ENCODE measurements at regions not wholly inside any gene's neighbourhood (a gene's known extent, or its start where the extent isn't known, plus 50 kb on each side); places are given as distances from the start of the nearest gene placed in this dataset.

GRCh38 chr10:6928586-6928985, 348.5 kb upstream of the PRKCQ start (continued):
- TF ChIP-seq ZNF384 (IDR thresholded peaks at IDR 0.05; ENCODE audit: low read depth, low read length), result peak; percentile 55; the same call in 1 of the 2 replicates

GRCh38 chr10:6926971-6927370, 346.9 kb upstream of the PRKCQ start:
- H3K79me2 ChIP-seq (ENCODE audit: control insufficient read depth, insufficient read depth, low read length), result no peaks in the 10 kb centered on the region
- TF ChIP-seq FOXO4 (CRISPR knock-in tag; IDR thresholded peaks at IDR 0.05), result no peak
- no peak for TF ChIP-seq BCOR (IDR thresholded peaks at IDR 0.05)
- TF ChIP-seq ASH1L (IDR thresholded peaks at IDR 0.05; ENCODE audit: borderline replicate concordance, low read depth, partially characterized antibody), result no peak
- TF ChIP-seq HLTF (IDR thresholded peaks at IDR 0.05), result no peak
- TF ChIP-seq CGGBP1 (CRISPR knock-in tag; IDR thresholded peaks at IDR 0.05), result no peak
- TF ChIP-seq ILF3 (IDR thresholded peaks at IDR 0.05; ENCODE audit: borderline replicate concordance), result no peak
- no peak for TF ChIP-seq ZNF444 (CRISPR knock-in tag; IDR thresholded peaks at IDR 0.05)
- no peak for TF ChIP-seq TBL1XR1 (IDR thresholded peaks at IDR 0.05; ENCODE audit: low read length in 2 of 2)
- TF ChIP-seq TRIM28 (IDR thresholded peaks at IDR 0.05), result no peak
- H4K20me1 ChIP-seq (replicated peaks; ENCODE audit: control insufficient read depth, insufficient read depth, low read length), result no peaks in the 10 kb centered on the region
- H3K4me2 ChIP-seq (ENCODE audit: insufficient read depth, low read length), result no peak overlapping the region
- H3K4me3 ChIP-seq, result no peak overlapping the region
- H3K27ac ChIP-seq (ENCODE audit: extremely low read depth, low read depth, low read length), result no peak overlapping the region
- in situ Hi-C loops (cut with MboI), result no loop called here
- no peaks in the 10 kb centered on the region for H3K9me3 ChIP-seq (replicated peaks; ENCODE audit: control insufficient read depth, insufficient read depth, low read depth, low read length)
- H3K9me1 ChIP-seq (ENCODE audit: control insufficient read depth, insufficient read depth, low read length), result no peaks in the 10 kb centered on the region
- 81% methylated on average over 2 of the region's 2 CpGs for WGBS (ENCODE audit: insufficient coverage, low coverage, missing lambda C conversion rate)
- no TSS peak for BruUV-seq (replicated peaks)
- ChIA-PET POLR2A (interaction anchor here (1.0 kb wide), 1 partner anchor 11 kb away, joined by 3 read pairs; no protein-coding TSS in a partner anchor), CTCF (ENCODE audit: low intra/inter-chr PET ratio) (no interaction called here)
- intact Hi-C loops (cut with micrococcal nuclease), result loop anchor here (10.0 kb wide), 1 partner anchor 308 kb away; no protein-coding TSS in a partner anchor
- H3K4me1 ChIP-seq (replicated peaks in 1 of 2; ENCODE audit: control insufficient read depth in 2 of 2, insufficient read depth in 2 of 2, low read length in 2 of 2), result peaks cover 0 to 19% of the 10 kb centered on the region in 2 experiments; a peak in 3 of 5 replicates
- DNase-seq (ENCODE audit: extremely low read depth in 1 of 4, low spot score in 3 of 4), result no peak
- no peaks in the 10 kb centered on the region for H3K27me3 ChIP-seq (ENCODE audit: control insufficient read depth in 2 of 2, insufficient read depth in 2 of 2, low read length in 2 of 2)
- no peak for ATAC-seq
- H3K36me3 ChIP-seq (ENCODE audit: control insufficient read depth, insufficient read depth, low read length), result no peaks in the 10 kb centered on the region; the same call in 2 of the 3 replicates
- H3K9ac ChIP-seq (ENCODE audit: insufficient read depth in 1 of 2, low read depth in 2 of 2, low read length in 2 of 2), result no peak overlapping the region
- peak overlapping the region; percentile 88 for H2AFZ ChIP-seq (ENCODE audit: low read depth, low read length)
- no peak for FAIRE-seq
